ENCODE measurements at regions not wholly inside any gene's neighbourhood (a gene's known extent, or its start where the extent isn't known, plus 50 kb on each side); places are given as distances from the start of the nearest gene placed in this dataset.

DNA sequence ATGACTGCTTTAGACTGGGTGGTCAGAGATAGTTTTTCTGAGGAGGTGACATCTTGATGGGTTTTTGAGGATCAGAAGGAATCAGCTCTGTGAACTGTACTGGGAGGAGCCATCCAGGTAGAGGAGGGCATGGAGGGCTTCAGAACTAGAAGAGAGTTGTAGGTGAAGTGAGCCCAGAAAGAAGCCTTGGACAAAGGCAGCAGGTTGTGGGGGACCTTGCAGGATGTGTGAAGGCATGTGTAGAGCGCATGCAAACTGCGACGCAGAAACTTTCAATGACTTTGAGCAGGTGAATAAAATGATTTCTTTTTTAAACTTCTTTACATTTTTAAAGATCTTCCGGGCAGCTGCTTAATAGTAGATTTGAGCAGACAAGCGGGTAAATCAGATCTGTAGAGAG lies 83.9 kb upstream of the SIX2 start:
- TF ChIP-seq, protein P1, sequence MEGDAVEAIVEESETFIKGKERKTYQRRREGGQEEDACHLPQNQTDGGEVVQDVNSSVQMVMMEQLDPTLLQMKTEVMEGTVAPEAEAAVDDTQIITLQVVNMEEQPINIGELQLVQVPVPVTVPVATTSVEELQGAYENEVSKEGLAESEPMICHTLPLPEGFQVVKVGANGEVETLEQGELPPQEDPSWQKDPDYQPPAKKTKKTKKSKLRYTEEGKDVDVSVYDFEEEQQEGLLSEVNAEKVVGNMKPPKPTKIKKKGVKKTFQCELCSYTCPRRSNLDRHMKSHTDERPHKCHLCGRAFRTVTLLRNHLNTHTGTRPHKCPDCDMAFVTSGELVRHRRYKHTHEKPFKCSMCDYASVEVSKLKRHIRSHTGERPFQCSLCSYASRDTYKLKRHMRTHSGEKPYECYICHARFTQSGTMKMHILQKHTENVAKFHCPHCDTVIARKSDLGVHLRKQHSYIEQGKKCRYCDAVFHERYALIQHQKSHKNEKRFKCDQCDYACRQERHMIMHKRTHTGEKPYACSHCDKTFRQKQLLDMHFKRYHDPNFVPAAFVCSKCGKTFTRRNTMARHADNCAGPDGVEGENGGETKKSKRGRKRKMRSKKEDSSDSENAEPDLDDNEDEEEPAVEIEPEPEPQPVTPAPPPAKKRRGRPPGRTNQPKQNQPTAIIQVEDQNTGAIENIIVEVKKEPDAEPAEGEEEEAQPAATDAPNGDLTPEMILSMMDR (IDR thresholded peaks at IDR 0.05) = no peak
- no peak for TF ChIP-seq POLR2A (IDR thresholded peaks at IDR 0.05)
